HG02870 (cell line): ENCODE measurements at regions not wholly inside any gene's neighbourhood (a gene's known extent, or its start where the extent isn't known, plus 50 kb on each side); places are given as distances from the start of the nearest gene placed in this dataset.
"Not testable (repeated sequence)": the region's sequence is repeated elsewhere in the genome, so short reads cannot be mapped to it uniquely, and the experiment has no call there.

Source experiments
- ATAC-seq: cut with Tn5 transposase; IDR thresholded peaks from one replicate; pipeline ENCODE4 v1.9.1; 2021; ENCODE audit warnings: mild to moderate bottlenecking, moderate library complexity; ENCODE audit not compliant: unreplicated experiment

DNA sequence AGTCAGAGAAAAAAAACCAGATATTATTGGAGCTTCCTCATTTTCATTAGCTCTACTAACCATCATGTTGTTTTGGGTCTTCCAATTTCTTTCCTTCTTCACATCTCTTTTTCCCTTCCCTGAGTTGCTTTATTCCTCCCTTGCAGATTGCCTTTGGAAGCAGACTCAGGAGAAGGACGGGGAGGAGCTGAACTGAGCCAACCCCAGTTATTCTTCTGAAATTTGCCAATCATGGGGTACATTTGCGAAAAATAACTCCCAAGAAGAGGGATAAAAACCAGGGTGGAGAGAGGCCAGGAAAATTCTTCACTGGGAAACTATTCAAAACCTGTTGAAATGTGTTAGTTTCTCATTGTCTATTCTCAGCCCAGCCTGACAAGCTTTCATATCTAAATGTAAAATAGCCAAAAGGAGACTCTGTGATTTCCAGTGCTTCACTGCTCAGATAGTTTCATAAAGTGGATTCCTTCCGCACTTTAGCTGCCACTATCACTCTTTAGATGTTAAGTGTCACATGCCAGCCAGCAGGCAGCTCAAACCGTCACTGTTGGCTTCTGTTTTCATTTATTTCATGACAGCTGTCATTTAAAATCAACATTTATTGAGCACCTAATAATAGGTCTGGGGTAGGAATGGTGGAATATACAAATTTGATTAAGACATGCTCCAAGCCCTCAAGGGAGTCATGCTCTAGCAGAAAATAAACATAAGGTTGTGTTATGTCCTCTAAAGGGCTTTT lies 204.5 kb downstream of the SREK1 start:
- no peak for ATAC-seq

DNA sequence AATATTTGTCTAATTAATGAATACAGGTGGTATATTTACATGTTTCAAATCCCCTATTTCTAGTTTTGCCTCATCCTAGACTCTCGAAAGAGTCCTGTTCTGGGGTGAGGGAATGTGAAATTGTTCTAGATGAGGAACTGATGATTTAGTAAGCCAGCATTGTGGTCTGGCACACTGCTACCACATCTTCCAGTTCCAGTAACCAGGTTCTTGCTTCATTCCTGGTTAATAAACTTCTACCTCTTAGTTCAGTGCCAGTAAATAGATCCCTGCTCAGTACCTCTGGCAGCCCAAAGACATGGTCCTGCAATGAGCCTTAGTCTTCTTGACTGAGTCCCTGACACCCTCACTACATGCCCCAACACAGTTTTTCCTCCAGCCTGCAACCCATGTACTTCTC lies 207.7 kb downstream of the SREK1 start:
- ATAC-seq = no peak

DNA sequence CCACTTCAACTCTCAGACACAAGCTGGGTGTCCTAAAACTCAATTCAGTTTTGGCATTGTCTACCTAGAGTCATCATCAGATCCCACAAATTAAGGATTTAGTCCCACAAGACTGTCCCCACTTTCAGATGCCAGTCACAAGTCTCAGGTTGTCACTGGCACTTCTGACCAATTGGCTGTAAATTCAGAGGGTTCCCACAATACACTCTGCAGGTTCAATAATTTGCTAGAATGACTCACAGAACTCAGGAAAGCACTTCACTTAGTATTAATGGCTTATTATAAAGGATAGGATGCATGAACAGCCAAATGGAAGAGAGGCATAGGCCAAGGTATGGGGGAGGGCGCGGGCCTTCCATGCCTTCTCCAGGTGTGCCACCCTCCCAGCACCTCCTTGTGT lies 209.1 kb downstream of the SREK1 start:
- no peak for ATAC-seq

DNA sequence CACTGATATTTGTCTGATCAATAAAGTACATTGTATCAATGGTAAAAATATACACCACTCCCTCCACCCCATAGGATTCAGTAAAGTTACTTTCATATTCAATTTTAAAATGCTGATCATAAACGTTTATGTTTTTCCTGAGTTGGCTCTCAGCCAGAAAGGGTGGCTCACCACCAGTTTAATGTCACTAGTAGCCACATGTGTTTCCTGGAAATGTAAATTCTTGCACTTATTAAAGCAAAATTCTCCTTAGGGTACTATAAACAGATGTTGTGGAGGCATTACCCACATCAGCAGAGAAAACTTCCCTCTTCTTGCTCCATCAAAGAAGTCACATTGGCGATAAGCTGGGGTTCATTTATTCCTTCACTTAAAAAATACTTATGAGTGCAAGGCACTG lies 210.3 kb downstream of the SREK1 start:
- ATAC-seq = no peak

DNA sequence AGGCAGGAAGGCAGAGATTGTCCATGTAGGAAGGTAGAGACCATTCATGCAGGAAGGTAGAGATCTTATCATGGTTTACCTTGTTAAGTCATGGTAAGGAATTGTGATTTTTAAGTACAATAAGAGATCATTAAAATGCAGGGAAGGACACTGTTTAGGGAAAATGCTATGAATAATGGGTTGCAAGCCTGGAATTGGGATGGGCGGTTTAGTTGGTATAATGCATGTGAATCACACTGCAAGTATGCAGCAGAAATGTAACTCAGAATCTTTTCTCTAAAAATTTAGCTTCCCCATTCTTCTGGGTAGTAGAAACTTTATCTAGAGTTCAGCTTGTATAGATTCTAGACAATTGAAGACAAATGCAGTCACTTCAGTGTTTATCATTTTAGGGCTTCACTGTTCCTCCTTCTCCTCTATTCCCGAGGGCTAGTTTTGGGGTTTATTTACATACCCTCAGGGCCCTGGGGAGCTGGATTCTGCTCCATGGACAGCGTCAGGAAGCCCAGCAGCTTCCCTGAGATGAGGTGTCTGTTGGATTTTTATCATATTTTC lies 212.0 kb downstream of the SREK1 start:
- ATAC-seq = no peak

DNA sequence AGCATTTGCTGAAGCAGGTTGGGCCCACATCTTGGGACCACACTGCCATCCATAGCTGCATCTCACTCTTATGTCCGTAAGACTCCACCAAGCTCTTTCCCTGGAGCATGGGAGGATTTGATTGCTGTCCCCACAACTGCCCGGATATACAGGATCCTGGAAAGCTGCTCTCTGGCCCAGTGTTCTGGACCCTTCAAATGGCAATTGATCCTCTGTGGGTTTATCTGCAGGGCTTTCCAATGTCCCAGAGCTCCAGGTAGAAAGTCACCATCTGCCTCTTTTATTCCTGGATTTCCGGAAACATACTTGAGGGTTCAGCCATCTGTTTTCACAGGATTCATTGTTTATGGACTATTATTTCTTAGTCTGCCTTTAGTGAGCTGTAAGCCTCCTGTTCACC lies 214.6 kb downstream of the SREK1 start:
- ATAC-seq = no peak

DNA sequence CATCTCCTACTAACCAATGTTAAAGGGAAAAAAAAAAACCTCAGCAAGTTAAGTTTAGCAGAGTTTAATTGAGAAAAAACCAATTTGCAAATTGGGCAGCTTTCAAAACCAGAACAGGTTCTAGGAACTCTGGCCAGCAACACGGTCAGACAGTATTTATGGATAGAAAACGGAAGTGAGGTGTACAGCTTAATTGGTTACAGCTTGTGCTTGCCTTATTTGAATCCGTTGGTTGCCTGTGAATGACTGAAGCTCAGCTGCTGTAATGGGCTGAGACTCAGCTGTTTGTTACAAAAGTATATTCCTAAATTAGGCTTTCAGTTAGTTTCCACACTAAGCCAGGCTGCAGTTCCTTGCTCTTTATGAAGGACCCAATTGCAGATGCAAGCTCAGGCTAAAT lies 217.0 kb downstream of the SREK1 start:
- no peak for ATAC-seq

DNA sequence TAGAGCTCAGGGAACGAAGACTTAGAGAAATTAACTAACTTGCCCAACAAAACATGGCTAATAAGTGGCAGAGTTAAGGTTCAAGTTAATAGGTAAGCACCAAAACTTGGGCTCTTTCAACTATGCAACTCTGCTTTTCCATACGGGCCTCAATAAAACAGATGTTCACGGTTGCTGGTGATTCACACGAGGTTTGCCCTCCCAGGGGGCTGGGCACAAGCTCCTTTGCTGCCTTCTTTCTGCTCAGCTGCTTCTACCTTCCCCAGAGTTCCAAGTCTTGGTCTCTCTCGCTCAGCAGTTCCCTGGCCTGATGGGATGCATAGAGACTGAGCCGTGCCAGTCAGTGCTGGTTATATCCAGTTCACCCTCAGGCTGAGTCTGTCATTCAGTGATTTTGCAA lies 217.9 kb downstream of the SREK1 start:
- no peak for ATAC-seq

DNA sequence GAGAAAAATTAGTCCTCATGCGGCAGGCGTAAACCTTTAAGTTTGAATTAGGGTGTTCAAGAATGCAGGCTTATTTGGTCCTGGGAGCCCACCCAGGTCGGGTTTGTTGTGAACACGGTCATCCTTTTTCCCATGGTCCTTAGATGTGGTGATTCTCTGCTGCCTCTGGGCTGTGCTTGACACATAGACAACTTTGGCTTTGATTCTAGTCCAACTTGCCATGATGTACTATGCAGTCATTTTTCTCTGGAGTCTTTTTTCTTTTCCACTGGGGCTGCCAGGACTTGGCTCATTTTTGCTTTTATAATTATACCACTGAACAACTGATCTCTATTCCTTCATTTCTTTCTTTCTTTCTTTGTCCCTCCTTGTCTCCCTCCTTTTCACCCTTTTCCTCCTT lies 218.6 kb downstream of the SREK1 start:
- ATAC-seq = no peak

DNA sequence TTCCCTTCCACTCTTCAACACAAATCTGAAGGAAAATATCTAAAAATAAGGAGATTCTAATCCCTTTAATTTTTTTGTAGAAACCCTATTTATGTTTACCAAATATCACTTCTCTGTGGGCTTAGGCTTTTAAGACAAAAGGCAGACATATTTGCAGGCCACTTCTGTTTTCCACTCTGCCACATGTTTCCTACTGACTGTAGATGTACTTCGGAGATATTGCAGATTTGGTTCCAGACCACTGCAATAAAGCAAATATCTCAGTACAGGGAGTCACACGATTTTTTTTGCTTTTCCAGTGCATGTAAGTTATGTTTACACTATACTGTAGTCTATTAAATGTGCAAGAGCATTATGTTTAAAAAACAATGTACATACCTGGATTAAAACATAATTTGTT lies 219.0 kb downstream of the SREK1 start:
- ATAC-seq = no peak

DNA sequence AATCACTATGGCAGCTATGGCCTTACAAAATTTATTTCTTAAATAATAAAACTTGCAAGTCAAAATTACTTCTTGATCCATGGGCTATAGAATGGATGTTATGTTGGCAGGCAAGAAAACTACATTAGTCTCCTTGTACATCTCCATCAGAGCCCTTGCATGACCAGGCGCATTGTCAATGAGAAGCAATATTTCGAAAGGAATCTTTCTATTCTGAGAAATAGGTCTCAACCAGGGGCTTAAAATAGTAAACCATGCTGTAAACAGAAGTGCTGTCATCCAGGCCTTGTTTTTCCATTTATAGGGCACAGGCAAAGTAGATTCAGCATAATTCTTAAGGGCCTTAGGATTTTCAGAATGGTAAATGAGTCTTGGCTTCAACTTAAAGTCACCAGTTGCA lies 220.1 kb downstream of the SREK1 start:
- no peak for ATAC-seq

DNA sequence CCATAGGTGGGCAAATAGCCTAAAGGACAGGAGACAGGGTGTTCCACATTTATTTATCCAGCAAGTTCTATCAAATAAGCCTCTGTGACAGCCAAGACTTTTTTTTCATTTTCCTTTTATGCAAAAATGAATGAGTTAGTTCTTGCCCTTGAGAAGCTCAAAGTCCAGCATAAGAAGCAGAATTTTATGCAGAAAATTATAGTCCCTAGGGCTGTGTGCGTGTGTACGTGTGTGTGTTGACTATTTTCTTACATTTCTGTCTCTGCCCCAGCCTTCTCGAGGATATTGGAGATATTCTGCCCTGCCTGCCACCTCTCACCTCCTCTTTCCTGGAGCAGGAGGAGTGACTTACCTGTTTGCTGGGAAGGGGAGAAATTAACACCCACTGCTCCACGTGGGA lies 221.9 kb downstream of the SREK1 start:
- ATAC-seq = no peak

DNA sequence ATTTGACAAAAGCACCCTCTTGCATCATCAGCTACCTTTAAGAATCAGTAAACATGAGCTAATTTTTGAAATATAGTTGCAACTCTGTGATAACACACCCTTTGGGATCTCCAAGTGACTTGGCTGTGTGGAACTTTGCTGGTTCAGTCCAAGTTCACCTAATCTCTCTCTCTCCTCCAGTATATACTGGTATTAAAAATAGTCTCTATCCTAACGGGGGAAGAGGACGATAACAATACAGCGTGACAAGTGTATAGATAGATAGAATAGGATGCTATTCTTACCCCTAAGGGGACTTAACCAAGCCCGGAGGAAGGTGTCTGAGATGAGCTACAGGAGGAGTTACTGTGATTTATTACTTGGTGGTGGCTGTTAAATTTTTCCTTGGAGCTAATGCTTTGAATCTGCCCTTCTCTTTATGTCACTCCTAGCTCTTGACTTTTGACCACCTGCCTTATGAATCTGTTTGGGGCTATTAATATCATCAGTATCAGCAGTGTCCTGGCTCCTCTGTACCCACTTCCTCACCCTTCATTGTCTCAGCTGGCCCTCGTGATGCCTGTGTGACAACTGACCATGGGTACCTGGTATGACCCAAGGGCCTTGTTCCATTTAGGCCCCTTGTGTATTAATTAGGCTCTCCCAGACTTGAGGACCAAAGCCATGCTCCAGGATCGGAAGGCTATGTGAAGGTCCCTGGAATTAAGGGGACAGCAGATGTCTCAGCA lies 223.9 kb downstream of the SREK1 start:
- no peak for ATAC-seq

DNA sequence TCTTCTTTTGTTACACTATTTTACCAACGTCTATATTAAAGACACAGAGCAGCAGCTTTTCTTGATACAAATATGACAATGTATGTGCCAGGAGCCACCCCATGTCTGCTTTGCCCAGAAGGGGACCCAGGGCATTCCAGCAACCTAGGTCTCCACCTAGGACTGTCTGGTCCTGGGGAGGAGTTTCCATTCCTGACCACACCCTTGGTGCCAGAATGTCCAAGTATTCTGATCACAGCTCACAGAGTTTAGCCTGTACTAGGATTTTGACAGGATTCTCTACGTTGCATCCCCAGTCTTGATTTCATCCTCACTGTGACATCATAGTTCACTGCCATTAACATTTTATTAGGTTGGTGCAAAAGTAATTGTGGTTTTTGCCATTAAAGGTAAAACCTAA lies 224.7 kb downstream of the SREK1 start:
- no peak for ATAC-seq

DNA sequence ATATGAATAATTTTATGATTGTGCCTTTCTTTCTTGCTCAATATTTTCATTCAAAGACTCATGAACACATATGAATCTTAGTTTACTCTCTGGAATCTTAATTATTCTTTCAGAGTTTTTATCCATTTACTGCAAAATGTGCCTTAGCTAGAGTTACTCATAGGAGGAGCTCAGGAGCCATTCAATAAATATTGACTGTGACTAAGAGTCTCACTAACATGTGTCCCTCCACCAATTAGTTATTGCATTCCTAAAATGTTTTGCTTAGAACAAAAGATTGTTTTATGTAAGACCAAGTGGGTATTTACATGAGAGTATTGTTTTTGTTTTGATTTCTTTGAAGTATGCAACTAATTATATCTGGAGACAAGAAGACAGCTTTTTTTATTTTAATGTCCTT lies 218.4 kb upstream of the MAST4 start:
- no peak for ATAC-seq

DNA sequence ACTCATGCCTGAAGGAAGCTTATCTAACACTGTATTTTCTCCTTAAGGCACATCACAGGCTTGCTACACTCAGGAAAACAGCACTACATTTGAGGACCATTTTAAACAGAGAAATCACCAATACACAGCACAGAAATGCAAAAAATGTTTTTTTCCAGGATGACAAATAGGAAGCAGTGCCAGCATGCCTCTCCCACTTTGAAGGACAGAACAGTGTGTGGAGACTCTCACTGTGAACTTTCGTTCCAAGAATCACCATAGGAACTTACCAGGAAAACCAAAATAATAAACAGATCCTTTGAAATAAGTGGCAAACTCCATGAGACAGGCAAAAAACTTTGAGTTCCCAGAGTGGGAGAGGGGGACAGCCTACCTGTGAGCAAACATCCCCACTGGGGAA lies 217.8 kb upstream of the MAST4 start:
- no peak for ATAC-seq

DNA sequence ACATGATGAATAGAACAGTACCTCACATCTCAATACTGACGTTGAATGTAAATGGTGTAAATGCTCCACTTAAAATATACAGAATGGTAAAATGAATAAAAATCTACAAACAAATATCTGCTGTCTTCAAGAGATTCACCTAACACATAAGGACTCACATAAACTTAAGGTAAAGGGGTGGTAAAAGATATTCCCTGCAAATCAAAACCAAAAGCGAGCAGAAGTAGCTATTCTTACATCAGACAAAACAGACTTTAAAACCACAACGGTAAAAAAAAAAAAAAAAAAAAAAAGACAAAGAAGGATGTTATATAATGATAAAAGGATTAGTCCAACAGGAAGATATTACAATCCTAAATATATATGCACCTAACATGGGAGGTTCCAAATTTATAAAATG lies 214.0 kb upstream of the MAST4 start:
- no peak for ATAC-seq

DNA sequence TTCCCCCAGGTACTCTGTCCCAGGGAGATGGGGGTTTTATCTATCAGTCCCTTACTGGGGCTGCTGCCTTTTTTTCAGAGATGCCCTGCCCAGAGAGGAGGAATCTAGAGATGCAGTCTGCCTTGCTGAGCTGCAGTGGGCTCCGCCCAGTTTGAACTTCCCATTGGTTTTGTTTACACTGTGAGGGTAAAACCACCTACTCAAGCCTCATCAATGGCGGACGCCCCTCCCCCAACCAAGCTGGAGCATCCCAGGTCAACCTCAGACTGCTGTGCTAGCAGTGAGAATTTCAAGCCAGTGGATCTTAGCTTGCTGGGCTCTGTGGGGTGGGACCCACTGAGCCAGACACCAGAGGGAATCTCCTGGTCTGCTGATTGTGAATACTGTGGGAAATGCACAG lies 191.0 kb upstream of the MAST4 start:
- not testable (repeated sequence) for ATAC-seq

DNA sequence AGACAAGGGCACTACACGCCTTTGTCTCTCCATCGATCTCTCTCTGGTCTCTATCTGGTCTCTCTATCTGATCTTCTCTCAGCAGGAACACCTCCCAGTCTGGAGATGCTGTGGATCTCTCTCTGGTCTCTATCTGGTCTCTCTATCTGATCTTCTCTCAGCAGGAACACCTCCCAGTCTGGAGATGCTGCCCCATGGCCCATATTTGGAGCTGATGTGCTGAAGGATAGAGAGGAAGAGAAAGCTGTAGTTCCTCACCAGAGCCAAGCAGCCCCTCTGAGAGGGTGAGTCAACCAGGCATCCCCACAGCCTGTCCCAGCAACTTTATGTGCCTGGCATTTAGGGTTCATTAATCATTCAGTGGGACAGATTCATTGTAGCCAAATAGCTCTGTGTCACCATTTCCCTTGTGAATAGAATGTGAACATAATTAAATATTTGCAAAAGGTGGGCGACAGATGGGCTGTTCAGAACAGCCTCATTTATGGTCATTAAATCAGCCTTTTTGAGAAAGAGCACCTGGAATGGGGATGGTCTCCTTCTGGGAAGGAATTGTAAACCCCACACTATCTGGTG lies 189.3 kb upstream of the MAST4 start:
- no peak for ATAC-seq

DNA sequence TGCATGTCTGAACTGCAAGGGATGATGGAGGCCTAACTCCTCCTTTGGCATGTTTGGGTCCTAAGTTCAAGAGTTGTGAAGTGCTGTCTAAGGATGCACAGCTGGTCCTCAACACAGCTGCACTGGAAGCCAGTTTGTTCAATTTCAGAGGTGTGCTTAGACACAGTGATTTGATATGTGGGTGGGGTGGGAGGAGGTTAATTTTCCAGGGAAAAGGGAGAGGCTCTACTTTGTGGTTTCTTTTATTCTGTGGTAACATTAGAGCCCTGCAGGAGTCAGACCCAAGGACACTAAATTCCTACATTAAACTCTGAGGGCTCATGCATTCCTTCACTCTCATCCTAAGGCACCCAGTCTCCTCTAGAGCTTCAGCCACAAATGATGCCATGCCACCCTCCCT lies 188.4 kb upstream of the MAST4 start:
- no peak for ATAC-seq

DNA sequence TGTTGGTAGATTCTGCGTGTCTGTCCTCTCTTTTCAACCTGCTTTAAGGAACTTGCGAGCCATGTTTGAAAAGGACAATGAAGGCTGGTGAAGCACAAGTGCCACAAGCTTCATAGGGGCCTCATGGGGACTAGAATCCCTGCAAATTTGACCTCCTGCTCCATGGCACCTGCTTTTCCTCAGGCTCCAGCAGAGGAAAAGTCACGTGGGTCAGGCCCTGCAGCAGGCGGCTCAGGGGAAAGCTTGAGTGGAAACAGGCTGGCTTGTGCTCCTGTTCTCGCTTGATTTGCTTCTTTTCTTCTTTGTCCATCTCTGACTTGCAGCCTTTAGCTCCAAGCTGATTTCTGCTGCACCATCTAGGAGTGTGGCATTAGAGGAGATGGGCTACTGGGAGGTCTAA lies 187.6 kb upstream of the MAST4 start:
- no peak for ATAC-seq

DNA sequence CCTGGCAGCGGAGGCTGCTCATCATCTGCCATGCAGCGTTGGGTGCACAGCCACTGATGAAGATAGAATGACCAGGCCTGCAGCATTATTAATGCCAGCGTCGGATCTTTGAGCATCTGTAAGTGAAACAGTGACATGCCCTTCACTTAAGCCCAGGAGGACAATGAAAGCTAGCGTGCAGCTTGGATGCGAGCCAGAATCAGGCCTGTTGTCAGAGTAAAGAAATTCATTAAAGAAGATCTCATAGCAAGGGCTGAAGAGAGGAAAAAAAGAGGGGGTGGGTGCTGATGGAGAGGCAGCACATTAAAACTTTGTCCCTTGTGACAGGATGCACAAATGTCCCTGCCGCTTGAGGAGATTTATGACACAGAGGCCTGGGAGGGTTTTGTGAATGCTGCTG lies 186.1 kb upstream of the MAST4 start:
- no peak for ATAC-seq
